Esophagus squamous epithelium (tissue), 4 donors: ENCODE measurements at regions not wholly inside any gene's neighbourhood (a gene's known extent, or its start where the extent isn't known, plus 50 kb on each side); places are given as distances from the start of the nearest gene placed in this dataset.

Experiments used
- POLR2A ChIP-seq, 4 donors: fragments of 450-650 bp; IDR thresholded peaks; one replicate each; pipeline ENCODE4 v1.6.1; 2017; ENCODE audit warnings: antibody characterized with exemption in 4 of 4, mild to moderate bottlenecking in 4 of 4, moderate library complexity in 3 of 4
- TF ChIP-seq, protein P1 (sequence below), 6 experiments: fragments of 450-650 bp in 4 of 6; fragments of 200-600 bp in 2 of 6; sonication (generic) in 2 of 6; IDR thresholded peaks; one replicate each; pipeline ENCODE4 v1.5.1; 2016 to 2019; ENCODE audit warnings: antibody characterized with exemption in 6 of 6, mild to moderate bottlenecking in 4 of 6, moderate library complexity in 4 of 6

- TF ChIP-seq POLR2A (IDR thresholded peaks at IDR 0.05): no peak
- TF ChIP-seq, protein P1, sequence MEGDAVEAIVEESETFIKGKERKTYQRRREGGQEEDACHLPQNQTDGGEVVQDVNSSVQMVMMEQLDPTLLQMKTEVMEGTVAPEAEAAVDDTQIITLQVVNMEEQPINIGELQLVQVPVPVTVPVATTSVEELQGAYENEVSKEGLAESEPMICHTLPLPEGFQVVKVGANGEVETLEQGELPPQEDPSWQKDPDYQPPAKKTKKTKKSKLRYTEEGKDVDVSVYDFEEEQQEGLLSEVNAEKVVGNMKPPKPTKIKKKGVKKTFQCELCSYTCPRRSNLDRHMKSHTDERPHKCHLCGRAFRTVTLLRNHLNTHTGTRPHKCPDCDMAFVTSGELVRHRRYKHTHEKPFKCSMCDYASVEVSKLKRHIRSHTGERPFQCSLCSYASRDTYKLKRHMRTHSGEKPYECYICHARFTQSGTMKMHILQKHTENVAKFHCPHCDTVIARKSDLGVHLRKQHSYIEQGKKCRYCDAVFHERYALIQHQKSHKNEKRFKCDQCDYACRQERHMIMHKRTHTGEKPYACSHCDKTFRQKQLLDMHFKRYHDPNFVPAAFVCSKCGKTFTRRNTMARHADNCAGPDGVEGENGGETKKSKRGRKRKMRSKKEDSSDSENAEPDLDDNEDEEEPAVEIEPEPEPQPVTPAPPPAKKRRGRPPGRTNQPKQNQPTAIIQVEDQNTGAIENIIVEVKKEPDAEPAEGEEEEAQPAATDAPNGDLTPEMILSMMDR (IDR thresholded peaks at IDR 0.05): no peak
These were observed 291.8 kb downstream of the HHIPL2 start for GRCh38 chr1:222256058-222256457.
